NCI-H146 treated with DMSO at 0.1 percent for 48 hours (cell line): ENCODE measurements at regions not wholly inside any gene's neighbourhood (a gene's known extent, or its start where the extent isn't known, plus 50 kb on each side); places are given as distances from the start of the nearest gene placed in this dataset.

Experiments
- DNase-seq: peaks from one replicate; lab custom pipeline; 2025; ENCODE audit not compliant: unreplicated experiment; lab: John Stamatoyannopoulos, UW

DNA sequence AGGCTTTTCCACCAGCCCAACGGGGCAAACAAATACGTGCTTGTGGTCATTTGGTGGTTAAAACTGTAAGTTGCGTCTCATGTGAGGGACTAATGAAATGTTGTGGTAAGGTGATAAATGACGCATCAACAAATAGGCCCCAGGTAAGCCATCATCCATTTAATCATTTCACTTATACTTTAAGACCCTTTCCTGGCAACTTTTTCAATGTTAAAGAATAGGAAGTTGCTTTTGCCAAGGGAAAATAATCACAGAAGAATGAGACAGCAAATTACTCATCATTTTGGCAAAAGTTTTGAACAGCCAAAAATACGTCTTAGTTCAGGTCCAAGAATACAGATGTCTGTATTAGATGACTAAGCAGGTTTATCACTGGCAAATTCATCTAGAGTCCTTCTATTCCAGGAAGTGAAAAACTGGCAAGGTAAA is 660.4 kb downstream of the SLITRK1 start:
- no peak for DNase-seq

DNA sequence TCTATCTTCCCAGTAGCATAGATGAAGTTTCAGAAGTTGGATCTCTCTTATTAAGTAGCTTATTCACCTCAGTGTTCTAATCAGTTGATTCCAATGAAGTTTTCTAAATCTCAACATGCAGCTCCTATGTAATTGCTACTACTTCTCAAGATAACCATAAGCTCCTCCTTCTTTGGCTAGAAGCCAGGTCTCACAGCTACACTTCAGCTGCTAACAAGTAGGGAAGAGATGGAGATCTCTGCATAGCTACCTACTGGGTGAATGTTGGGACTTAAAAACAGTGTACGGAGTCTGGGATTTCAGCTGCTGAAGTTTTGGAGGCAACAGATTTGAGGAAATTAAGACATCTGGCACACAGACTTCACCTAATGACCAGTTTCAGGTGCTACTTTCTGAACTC is 661.0 kb downstream of the SLITRK1 start:
- no peak for DNase-seq

DNA sequence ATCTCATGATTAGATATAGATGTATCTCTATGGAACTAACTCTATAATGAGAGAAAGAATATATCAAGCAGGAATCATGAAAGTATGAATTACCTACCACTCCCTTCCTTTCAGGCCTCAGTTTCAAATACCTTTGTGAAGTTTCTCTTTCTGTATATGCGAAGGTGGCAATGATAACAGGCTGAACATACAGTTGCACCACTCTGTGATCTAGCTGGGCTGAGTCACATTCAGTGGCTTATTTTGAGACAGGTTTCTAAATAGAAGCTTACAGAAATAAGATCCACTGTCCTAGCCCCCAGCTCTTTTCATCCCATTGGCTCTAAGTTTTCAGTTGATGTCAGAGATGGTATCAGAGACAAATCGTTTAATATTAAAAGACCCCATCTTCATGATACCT is 662.0 kb downstream of the SLITRK1 start:
- DNase-seq = no peak

DNA sequence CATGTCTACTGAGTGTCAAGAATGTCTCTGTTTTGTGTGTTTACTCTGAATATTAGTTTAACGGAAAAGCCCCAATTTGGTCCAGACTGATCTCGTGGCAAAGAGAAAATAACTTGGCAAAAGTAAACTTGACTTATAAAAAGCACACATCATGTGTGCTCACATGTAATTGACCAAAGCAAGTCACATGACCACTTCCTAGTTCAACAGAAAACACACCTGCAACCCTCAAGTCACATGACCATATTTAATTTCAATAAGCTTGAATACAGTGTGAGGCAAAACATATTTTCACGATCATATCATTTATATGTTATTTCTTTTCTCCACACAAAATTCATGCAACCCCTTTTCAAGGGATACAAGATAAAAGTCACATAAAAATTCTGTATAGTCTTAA is 662.4 kb downstream of the SLITRK1 start:
- no peak for DNase-seq

DNA sequence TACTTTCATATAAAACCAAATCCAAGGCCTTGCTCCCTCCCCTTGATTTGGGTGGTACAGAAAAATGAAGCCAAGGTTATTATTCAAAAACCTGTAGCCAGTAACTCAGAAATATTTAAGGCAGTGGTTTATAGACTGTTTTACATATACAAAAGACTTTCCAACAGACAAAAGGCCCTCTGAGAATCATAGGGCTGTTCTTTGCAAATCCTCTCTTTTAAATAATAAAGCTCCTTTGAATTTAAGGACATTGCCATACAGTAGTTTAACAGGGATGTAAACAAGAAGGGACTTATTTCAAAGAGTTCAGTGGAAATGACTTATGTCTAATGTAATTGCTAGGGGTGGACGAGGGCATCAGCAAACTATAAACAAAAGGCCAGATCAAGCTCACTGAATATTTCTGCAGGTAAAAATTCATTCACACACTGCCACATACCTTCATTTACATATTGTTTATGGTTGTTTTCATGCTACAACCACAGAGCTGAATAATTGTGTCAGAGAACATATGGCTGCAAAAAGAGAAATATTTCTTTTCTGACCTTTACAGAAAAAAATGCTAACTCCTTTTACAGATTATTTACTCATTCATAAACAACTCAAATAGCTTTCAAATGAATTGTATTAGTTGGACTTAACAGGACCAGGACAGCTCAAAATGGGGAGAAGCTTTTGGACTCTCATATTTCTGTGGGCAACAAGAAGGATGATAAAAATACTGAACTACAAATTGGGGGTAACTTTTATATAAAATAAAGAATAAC is 665.6 kb downstream of the SLITRK1 start:
- DNase-seq = no peak

DNA sequence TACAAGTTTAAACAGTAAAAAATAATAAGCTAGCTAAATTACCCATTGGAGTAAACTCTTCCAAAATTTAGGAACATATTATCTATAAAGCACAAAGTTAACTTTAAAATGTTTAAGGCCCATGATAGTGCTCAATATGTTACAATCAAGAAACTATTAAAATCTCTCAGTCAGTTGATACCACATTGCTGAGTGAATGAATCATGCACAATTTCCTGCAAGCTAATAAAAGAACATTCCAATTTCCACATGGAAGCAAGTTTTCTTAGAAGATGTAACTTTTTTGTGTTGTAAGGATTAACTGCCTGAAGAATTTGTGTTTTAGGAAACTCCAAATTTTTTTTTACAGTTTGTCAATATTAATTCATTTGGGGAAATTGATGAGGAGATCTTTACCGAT is 666.6 kb downstream of the SLITRK1 start:
- no peak for DNase-seq

DNA sequence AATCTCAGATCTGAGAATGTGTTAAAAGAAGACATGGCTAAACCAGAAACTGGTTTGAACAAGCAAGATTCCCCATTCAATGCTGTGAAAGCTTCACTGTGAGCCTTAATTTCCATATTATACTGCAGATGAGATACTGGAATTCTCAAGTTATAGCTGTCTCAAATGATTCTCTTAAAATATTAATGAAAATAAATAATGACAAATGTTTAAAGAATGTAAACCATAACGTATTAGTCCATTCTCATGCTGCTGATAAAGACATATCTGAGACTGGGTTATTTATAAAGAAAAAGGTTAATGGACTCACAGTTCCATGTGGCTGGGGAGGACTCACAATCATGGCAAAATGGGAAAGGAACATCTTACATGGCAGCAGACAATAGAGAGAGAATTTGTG is 667.8 kb downstream of the SLITRK1 start:
- no peak for DNase-seq

DNA sequence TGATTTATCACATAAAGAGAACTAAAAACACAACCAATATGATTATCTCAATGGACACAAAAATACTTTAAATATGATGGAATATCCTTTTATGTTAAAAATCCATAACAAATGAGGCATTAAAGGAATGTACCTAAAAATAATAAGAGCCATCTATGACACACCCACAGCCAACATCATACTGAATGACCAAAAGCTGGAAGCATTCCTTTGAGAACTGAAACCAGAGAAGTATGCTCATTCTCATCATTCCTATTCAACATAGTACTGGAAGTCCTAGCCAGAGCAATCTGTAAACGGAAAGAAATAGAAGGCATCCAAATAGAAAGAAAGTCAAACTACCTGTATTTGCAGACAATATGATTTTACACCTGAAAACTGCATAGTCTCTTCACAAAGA is 671.0 kb downstream of the SLITRK1 start:
- no peak for DNase-seq

DNA sequence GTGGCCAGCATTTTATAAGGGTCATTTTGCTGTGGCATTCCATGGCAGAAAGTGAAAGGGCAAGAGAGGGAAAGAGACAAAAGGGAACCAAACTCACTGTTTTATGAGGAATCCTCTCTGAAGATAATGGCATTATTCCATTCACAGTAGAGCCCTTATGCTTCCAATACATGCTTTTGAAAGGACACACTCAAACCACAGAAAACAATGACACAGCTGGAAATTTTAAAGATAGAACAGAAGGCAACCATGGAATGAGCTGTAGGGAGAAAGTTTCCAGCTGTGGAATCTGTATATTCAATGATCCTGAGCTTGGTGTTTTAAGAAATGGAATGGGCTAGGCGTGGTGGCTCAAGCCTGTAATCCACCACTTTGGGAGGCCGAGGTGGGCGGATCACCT is 677.4 kb downstream of the SLITRK1 start:
- no peak for DNase-seq

DNA sequence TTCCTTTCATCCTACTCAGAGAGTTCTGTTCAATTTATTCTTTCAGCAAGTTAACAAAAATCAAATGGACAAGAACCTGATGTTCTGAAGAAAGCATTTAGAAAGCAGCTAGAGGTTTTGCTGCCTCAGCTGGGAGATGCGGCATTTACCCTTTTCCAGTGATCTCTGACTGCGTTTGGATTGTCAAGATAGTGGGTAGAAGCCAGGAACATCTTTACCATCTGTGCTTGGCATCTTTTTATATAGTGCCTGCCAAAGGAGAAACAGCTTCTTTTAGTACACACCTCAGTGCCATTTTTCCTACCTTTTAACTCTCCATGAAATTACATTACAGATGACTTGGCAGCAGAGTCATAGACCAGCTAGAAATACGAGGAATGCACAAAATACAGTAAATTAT is 680.8 kb downstream of the SLITRK1 start:
- DNase-seq = no peak

DNA sequence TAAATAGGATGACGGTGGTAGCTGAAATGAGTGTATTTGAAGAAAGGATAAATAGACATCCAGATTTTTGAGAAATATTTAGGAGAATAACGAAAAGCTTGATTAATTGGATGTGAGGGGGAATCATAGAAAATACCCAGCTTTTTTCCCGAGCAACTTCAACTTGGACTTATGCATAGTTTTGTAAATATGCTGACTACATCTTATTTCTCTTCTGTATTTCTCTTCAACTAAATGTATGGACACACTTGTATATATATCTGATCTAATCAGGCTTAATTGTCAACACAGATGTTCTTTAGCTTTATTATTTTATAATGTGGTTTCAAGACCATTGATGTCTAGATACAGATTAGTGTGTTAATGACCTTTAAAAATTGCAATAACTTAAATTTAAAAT is 685.0 kb downstream of the SLITRK1 start:
- DNase-seq = no peak

DNA sequence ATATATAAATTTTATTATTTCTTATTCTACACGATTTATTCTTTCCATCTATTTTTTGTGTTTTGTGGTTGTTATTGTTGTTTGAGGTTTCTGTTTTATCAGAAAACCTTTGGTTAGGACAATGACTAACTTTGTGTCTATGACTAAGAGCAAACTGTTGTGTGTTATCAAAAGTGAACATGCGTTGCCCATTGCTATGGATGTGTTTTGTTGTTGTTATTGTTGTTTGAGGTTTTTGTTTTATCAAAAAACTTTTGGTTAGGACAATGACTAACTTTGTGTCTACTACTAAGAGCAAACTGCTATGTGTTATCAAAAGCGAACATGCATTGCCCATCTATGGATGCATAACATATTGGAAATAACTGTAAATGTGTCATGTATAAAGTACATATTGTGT is 692.3 kb downstream of the SLITRK1 start:
- DNase-seq = no peak

DNA sequence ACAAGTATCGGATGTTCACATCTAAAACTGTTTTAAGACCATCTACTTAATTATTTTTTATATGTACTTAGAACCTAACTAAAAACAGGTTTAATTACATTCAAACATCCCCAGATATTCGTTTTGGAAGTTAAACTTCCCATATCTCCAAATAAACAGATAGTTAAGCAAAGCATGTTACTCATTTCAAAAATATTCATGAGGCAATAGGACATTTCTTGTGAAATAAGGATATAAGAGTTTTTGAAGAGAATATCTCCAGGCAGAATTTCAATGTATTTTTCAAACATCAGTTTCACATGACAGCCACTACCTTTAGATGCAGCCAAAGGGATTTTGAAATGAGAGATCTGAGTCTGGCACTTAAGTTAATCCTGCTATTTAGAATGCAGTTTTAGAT is 697.5 kb downstream of the SLITRK1 start:
- DNase-seq = no peak

DNA sequence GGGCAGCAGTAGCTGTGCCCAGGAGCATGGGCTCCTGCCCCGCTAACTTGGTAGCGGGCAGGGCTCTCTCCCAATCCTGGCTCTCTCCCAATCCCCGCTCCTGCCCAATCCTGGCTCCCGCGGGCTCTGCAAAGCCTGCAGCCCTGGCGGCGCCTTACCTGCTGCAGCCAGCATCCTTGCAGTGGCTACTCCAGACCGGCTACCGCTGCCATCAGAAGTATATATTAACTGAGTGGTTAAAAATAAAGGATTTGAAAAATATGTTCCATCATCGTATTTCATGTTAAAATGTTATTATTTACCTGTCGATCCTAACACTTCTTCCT is 698.2 kb downstream of the SLITRK1 start:
- no peak for DNase-seq

DNA sequence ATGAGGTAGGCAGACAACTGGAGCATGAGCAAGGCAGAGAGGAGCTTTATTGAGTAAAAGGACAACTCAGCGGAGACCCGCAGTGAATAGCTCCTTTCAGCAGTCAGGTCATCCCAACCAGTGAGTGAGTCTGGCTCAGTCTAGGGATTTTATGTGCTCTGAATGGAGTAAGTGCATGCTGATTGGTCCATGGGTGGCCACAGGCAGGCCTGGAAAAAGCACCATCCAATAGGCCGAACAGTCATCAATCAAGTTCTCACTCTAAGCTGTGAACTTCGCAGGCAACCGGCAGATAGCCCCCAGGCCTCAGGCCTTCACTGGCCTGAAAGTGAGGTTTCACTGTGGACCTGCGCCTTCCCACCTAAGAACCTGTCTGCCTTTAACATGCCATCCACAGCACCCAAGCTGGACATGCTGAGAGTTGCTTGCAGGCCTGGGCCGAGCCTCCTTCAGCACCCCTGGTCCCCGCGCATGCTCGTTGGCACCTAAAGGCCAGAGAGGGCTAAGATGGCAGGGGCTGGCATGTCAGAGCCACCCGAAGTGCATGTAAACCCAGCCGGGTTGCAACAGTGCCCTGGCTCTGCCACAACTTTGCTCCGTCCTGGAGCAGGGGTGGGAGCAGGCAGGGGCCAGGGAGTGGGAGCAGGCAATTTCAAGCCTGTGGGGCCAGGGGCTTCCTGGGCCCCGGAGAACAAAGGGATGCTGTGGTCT is 698.7 kb downstream of the SLITRK1 start:
- DNase-seq = no peak

DNA sequence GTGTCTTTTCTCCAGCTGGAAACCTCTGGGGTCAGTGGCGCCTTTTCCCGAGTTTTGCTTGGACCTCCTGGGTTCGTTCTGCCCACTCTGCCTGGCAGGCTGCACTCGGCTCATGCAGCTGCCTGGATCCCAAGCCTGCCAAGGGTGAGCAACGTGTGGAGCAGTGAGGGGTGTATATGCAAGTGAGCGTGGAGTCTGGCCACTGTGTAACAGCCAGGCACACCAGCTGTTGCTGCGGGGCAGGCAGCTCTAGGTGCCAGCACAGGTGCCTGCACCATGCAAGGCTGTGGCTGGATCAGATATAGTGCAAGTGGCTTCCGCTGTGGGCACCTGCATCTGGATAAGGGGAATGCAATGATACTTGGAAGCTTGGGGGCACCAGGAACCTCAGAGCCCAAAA is 699.4 kb downstream of the SLITRK1 start:
- DNase-seq = no peak

DNA sequence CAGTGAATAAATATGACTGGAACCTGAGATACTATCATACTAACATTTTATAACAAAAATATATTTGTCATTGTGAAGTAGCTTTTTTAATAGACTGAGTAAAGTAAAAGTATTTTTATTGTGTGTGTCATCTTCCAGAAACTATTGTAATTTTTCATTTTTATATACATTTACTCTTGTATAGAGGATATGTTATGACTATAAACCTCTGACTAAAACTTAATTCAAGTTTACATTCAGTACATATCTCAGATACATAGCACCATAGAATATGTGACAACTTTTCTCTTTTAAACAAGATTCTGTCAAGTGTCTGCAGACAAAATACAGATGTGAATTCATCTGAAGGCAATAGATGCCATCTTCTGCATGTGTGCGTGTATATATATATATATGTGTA is 704.3 kb downstream of the SLITRK1 start:
- no peak for DNase-seq

DNA sequence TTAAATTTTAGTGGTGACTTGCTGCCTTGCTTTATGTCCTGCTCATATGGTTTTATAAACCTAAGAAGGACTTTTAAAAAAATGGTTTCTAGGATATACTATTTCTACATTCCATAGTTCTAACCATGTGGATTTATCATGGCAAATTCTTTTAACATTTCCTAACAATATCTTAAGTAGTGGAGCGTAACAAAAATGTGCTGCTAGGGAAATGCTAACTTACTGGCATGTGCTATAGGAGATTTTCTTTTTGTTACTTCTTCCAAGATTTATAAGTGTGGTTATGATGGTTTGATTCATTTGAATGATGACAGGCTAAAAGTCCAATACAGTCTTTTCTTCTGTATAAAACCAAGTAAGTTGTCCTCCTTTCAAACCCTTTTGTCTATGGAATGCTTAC is 713.7 kb downstream of the SLITRK1 start:
- DNase-seq = no peak

DNA sequence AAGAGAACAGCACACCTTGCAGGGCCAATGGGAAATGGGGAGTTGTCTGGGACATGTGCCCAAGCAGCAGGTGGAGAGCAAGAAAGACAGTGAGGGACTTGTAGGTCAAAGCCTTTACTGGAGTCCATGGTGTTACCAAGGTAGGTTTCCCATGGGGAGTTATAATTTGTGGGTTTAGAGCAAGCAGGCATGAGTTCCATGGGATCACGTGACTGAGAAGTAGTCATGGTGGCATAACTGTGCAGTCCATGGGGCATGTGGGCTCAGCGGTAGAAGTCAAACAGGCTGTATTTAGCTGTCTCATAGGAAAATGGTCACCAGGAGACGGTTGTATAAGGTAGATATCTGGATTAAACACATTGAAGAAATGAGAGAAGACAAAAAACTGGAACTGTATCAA is 715.1 kb downstream of the SLITRK1 start:
- DNase-seq = no peak

DNA sequence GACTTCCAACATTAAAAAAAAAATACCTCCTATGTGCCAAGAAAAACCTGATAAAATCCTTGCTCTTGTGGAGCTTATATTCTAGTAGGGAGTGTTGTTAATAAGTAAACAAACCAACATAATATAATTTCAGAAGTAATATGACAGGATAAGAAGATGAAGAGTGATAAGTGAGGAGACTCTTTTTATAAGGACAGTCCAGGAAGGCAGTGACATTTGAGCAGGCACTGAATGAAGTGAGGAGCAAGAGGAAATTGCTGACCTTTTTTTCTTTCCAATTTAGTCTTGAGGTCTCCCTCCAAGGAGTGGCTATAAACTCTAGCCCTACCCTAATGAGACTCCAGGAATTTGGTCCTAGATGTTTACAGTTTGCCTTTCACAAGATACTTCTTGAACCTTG is 715.7 kb downstream of the SLITRK1 start:
- DNase-seq = no peak

DNA sequence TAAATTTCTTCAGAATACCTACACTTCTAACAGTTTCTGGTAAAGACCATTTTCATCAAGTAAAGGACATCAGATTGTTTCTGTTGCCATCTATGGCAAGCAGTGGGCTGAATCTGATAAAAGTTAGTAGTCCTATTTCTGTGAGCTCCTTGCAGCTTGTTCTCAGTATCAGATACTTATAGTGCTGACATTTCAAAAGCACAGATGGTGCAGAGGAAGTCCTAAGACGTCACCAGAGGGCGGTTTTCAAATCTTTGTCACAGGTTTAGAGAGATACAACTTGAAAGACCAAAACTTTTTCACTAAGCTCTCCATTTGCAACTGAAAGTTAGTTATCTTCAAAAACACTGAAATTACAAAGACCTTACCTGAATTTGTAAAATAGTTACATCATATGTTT is 719.8 kb downstream of the SLITRK1 start:
- no peak for DNase-seq

DNA sequence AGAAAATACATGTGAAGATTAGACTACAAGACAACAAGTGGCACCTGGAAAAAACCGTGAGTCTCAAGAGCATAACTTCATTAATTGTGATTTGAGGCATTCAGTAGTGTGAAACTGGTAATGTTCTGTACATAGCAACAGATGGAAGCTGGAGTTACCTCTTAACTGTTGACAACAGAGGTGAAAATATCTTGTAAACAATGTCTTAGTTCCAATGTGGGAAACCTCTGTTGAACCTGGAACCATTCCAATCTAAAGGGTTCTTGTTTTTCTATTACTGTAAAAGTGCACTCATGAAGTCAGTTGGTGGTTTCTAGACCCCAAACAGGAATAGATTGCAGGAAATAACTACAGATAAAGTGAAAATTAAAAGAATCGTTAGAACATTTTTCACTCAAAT is 728.4 kb downstream of the SLITRK1 start:
- no peak for DNase-seq

DNA sequence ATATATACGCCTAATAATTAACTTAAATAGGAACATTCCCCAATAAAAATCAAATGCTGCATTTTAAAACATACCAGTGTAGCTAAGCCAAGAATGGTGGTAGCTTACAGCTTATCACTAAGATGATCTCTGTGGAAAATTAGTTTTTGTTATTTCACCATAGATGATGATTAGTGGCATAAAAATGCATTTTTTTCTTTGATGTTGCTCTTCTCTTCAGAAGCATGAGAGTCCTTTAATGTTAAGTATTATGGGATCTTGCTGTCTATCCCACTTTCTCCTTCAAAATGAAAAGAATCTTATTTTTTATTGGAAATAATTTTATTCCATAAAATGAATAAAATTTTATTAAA is 731.0 kb downstream of the SLITRK1 start:
- no peak for DNase-seq
